ENCODE measurements at regions not wholly inside any gene's neighbourhood (a gene's known extent, or its start where the extent isn't known, plus 50 kb on each side); places are given as distances from the start of the nearest gene placed in this dataset.

- FAIRE-seq = no peak
Observed at GRCh38 chr21:15327637-15328265, 263.0 kb upstream of the NRIP1 start.

- no peak for FAIRE-seq
Observed at GRCh38 chr21:15329191-15329590, 264.4 kb upstream of the NRIP1 start.

GRCh38 chr21:15330872-15331271 lies 266.1 kb upstream of the NRIP1 start:
- FAIRE-seq = no peak

GRCh38 chr21:15332572-15332971 lies 267.8 kb upstream of the NRIP1 start:
- FAIRE-seq = no peak

- FAIRE-seq = no peak
Observed at GRCh38 chr21:15333136-15333710, 268.4 kb upstream of the NRIP1 start.

- FAIRE-seq = no peak
Observed at GRCh38 chr21:15333951-15334350, 269.2 kb upstream of the NRIP1 start.

GRCh38 chr21:15343066-15343465 lies 278.3 kb upstream of the NRIP1 start:
- FAIRE-seq = no peak

- FAIRE-seq = no peak
Observed at GRCh38 chr21:15352009-15352408, 287.2 kb upstream of the NRIP1 start.

- no peak for FAIRE-seq
Observed at GRCh38 chr21:15353546-15353945, 288.7 kb upstream of the NRIP1 start.

GRCh38 chr21:15354516-15354915 lies 289.7 kb upstream of the NRIP1 start:
- FAIRE-seq = no peak

- no peak for FAIRE-seq
Observed at GRCh38 chr21:15355066-15355465, 290.3 kb upstream of the NRIP1 start.

- FAIRE-seq = no peak
Observed at GRCh38 chr21:15359251-15359650, 294.5 kb upstream of the NRIP1 start.

GRCh38 chr21:15362458-15362857 lies 297.7 kb upstream of the NRIP1 start:
- no peak for FAIRE-seq

GRCh38 chr21:15363921-15364320 lies 299.1 kb upstream of the NRIP1 start:
- FAIRE-seq = no peak

- FAIRE-seq = no peak
Observed at GRCh38 chr21:15365751-15366392, 301.1 kb upstream of the NRIP1 start.

- no peak for FAIRE-seq
Observed at GRCh38 chr21:15366555-15366954, 301.8 kb upstream of the NRIP1 start.

GRCh38 chr21:15367061-15367626 lies 302.3 kb upstream of the NRIP1 start:
- FAIRE-seq = no peak

- no peak for FAIRE-seq
Observed at GRCh38 chr21:15370462-15370975, 305.7 kb upstream of the NRIP1 start.

- no peak for FAIRE-seq
Observed at GRCh38 chr21:15373941-15374340, 309.1 kb upstream of the NRIP1 start.

GRCh38 chr21:15379776-15380175 lies 315.0 kb upstream of the NRIP1 start:
- FAIRE-seq = no peak

- FAIRE-seq = no peak
Observed at GRCh38 chr21:15383588-15383987, 318.8 kb upstream of the NRIP1 start.

- no peak for FAIRE-seq
Observed at GRCh38 chr21:15390049-15390448, 325.2 kb upstream of the NRIP1 start.

GRCh38 chr21:15397258-15397657 lies 332.5 kb upstream of the NRIP1 start:
- FAIRE-seq = no peak

- FAIRE-seq = no peak
Observed at GRCh38 chr21:15400905-15401304, 328.9 kb upstream of the USP25 start.
